Aorta (tissue), 5 donors: ENCODE measurements at regions not wholly inside any gene's neighbourhood (a gene's known extent, or its start where the extent isn't known, plus 50 kb on each side); places are given as distances from the start of the nearest gene placed in this dataset.

Experiments used
- ATAC-seq: fragments of 200-7000 bp; cut with Tn5 transposase; one replicate; pipeline ENCODE4 v1.9.1; 2022; ENCODE audit warnings: moderate library complexity; ENCODE audit not compliant: low FRiP score
- DNase-seq, 2 donors: peaks; one replicate each; pipeline ENCODE4 v3.0.0-alpha.2; 2020
- H3K27ac ChIP-seq, 2 donors: one replicate each; pipeline ENCODE4 v1.5.1; 2013; ENCODE audit warnings: low read length in 2 of 2, mild to moderate bottlenecking in 2 of 2, moderate library complexity in 2 of 2, control low read depth in 1 of 2, inconsistent platforms in 1 of 2, low read depth in 1 of 2
- H3K27me3 ChIP-seq, 2 donors: one replicate each; pipeline ENCODE4 v1.6.1; 2013; ENCODE audit warnings: control low read depth in 1 of 2, low read length in 1 of 2, mild to moderate bottlenecking in 1 of 2, moderate library complexity in 1 of 2; ENCODE audit not compliant: insufficient read depth in 2 of 2, control insufficient read depth in 1 of 2
- H3K36me3 ChIP-seq, 2 donors: one replicate each; pipeline ENCODE4 v1.6.1; 2013; ENCODE audit warnings: control low read depth in 1 of 2, low read length in 1 of 2, mild to moderate bottlenecking in 1 of 2; ENCODE audit not compliant: insufficient read depth in 2 of 2, control insufficient read depth in 1 of 2
- H3K4me1 ChIP-seq, 2 donors: one replicate each; pipeline ENCODE4 v1.6.1; 2013; ENCODE audit warnings: low read length in 2 of 2, control low read depth in 1 of 2, mild to moderate bottlenecking in 1 of 2, moderate library complexity in 1 of 2; ENCODE audit not compliant: insufficient read depth in 2 of 2, control insufficient read depth in 1 of 2
- H3K4me3 ChIP-seq, 2 donors: one replicate each; pipeline ENCODE4 v1.5.1; 2013; ENCODE audit warnings: low read length in 2 of 2, control low read depth in 1 of 2, mild to moderate bottlenecking in 1 of 2
- H3K9me3 ChIP-seq: one replicate; pipeline ENCODE4 v1.6.1; 2013; ENCODE audit warnings: mild to moderate bottlenecking, low read length; ENCODE audit not compliant: control insufficient read depth
- WGBS, 2 donors: extraction: QIAGEN DNeasy Blood & Tissue Kit; methylation state at CpG; one replicate each; pipeline ENCODE4 v1.1.7; 2013; 5-methylcytosine and 5-hydroxymethylcytosine counted together
- intact Hi-C, 2 donors: fragments of 100-400 bp; cut with DNase I; formaldehyde crosslinking; loops; one replicate each; pipeline versions ENCODE4 v1.14.2 to v1.15.0; 2022
- donor health status: healthy with polysubstance abuse.
- donor health status: Bipolar disorder and iron deficiency.
- donor health status: DM: no; HTN: no; CAD: no.
- donor health status: DM: no; HTN: no; CAD: no.
- donor health status: DM: yes; HTN: yes; CAD: no.

- DNase-seq (no peak), ATAC-seq (no peak)
- intact Hi-C loops, result no loop called here
- no peak overlapping the region for H3K4me3 ChIP-seq
- H3K9me3 ChIP-seq, result no peaks in the 10 kb centered on the region
- no peaks in the 10 kb centered on the region for H3K4me1 ChIP-seq
- WGBS, 2 donors, result 63 to 66% methylated on average over 4 of the region's 4 CpGs
- H3K36me3 ChIP-seq, result no peaks in the 10 kb centered on the region
- no peak overlapping the region for H3K27ac ChIP-seq
- H3K27me3 ChIP-seq, result no peaks in the 10 kb centered on the region
Observed at GRCh38 chr4:24476282-24476681, 108.1 kb downstream of the DHX15 start.

- ATAC-seq, result no peak
- Histone ChIP-seq H3K36me3 (no peaks in the 10 kb centered on the region), H3K4me1 (no peaks in the 10 kb centered on the region), H3K27me3 (no peaks in the 10 kb centered on the region), H3K27ac (no peak overlapping the region), H3K4me3 (no peak overlapping the region), H3K9me3 (no peaks in the 10 kb centered on the region)
- DNase-seq, result no peak
- intact Hi-C loops, result no loop called here
- WGBS, 2 donors, result 75 to 76% methylated on average over 3 of the region's 3 CpGs
Observed at GRCh38 chr4:24475756-24476155, 108.6 kb downstream of the DHX15 start.

GRCh38 chr4:24473309-24473721 lies 111.0 kb downstream of the DHX15 start:
- Histone ChIP-seq H3K27me3 (no peaks in the 10 kb centered on the region), H3K36me3 (no peaks in the 10 kb centered on the region), H3K4me3 (peak overlapping the region; percentile 24 to 69), H3K9me3 (no peaks in the 10 kb centered on the region), H3K27ac (no peak overlapping the region), H3K4me1 (no peaks in the 10 kb centered on the region)
- intact Hi-C loops, result no loop called here
- ATAC-seq (no peak), DNase-seq (peak in 1 of 2 donors; percentile 81)
- 0 to 1% methylated on average over 13 of the region's 13 CpGs for WGBS, 2 donors

- intact Hi-C loops, result no loop called here
- DNase-seq (peak; percentile 85 to 94), ATAC-seq (peak; percentile 92)
- WGBS, 2 donors, result 0% methylated on average over 56 to 93 of the region's 93 CpGs
- H3K4me3 ChIP-seq, result peak overlapping the region; percentile 24 to 69
- no peak overlapping the region for H3K27ac ChIP-seq
- H3K4me1 ChIP-seq, result no peaks in the 10 kb centered on the region
- no peaks in the 10 kb centered on the region for H3K36me3 ChIP-seq
- no peaks in the 10 kb centered on the region for H3K27me3 ChIP-seq
- no peaks in the 10 kb centered on the region for H3K9me3 ChIP-seq
Observed at GRCh38 chr4:24472514-24473308, 111.6 kb downstream of the DHX15 start.

GRCh38 chr4:24472161-24472510 lies 112.2 kb downstream of the DHX15 start:
- Histone ChIP-seq H3K9me3 (no peaks in the 10 kb centered on the region), H3K27ac (no peak overlapping the region), H3K36me3 (no peaks in the 10 kb centered on the region), H3K4me1 (no peaks in the 10 kb centered on the region), H3K4me3 (peak overlapping the region in 1 of 2 donors; percentile 24), H3K27me3 (no peaks in the 10 kb centered on the region)
- ATAC-seq (no peak), DNase-seq (no peak)
- intact Hi-C loops, result no loop called here
- WGBS, 2 donors, result 0 to 1% methylated on average over 20 to 21 of the region's 21 CpGs

GRCh38 chr4:24471486-24472160 lies 112.7 kb downstream of the DHX15 start:
- no peak overlapping the region for H3K27ac ChIP-seq
- no peaks in the 10 kb centered on the region for H3K4me1 ChIP-seq
- H3K36me3 ChIP-seq, result no peaks in the 10 kb centered on the region
- ATAC-seq (peak; percentile 23), DNase-seq (peak in 1 of 2 donors; percentile 79)
- peak overlapping the region; percentile 34 to 81 for H3K4me3 ChIP-seq
- no peaks in the 10 kb centered on the region for H3K27me3 ChIP-seq
- no peaks in the 10 kb centered on the region for H3K9me3 ChIP-seq
- WGBS, 2 donors, result 1% methylated on average over 48 to 50 of the region's 50 CpGs
- intact Hi-C loops, result no loop called here

DNA sequence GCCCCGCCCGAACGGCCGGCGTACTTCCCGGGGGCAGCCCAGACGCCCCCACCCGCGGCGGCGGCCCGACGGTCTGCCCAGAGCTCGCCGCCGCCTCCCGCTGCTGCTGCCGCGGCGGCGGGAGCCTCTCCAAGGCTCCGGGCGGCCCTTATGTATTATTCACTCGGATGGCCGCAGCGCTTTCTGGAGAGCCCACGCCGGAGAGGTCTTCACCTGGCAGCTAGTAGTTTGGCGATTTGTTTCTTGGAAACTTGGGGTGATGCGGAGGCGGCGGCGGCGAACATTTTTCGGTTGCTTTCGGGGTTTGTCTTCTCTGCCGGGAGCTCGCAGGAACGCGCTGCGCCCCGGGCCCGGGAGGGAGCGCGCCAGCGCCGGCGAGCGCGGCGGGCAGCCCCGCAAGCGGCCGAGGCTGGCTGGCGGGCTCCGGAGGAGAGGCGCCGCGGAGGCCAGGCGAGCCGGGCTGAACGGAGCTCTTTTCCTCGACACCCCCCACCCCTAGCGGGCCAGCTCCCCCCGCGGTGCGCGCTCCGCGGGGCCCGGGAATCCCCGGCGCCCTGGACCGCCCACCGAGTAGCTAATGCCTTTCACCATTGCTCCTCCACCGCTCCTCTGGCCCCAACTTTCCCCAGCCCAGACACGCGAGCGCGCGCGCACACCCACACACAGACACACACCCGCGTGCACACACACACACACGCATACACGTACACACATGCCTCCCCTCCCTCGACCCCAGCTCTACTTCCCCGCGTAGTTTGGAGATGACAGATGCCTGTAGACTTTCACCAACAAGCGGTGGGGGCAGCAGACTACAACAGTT lies 113.5 kb downstream of the DHX15 start:
- H3K4me1 ChIP-seq, result no peaks in the 10 kb centered on the region
- peak; percentile 52 to 81 for DNase-seq
- WGBS, 2 donors, result 1% methylated on average over 80 to 90 of the region's 90 CpGs

DNA sequence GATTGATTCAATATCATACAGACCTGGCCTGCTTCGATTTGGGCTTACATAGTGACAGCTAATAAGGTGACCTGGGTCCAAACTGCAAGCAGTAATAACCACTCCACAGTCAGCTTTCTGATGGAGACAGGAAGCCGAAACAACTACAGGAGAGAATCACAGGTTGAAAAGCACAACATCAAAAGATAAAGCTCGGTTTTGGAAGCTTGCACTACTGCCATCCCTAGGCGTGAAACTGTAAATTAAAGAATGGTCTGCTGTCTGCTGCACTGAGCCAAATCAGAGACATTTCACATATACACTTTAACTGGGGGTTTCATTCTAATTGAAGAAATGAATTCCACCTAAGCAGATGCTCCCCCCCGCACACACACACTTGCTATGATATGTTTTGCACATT lies 116.3 kb downstream of the DHX15 start:
- no peak overlapping the region for H3K27ac ChIP-seq
- H3K4me3 ChIP-seq, result no peak overlapping the region
- no peaks in the 10 kb centered on the region for H3K9me3 ChIP-seq
- intact Hi-C loops, result no loop called here
- 95 to 97% methylated on average over 5 of the region's 5 CpGs for WGBS, 2 donors
- H3K27me3 ChIP-seq, result no peaks in the 10 kb centered on the region
- ATAC-seq (no peak), DNase-seq (no peak)
- H3K4me1 ChIP-seq, result no peaks in the 10 kb centered on the region
- no peaks in the 10 kb centered on the region for H3K36me3 ChIP-seq

More for the DNA sequence above, 113.5 kb downstream of the DHX15 start:
- H3K4me3 ChIP-seq, result peak overlapping the region; percentile 34 to 81
- H3K27ac ChIP-seq, result no peak overlapping the region
- intact Hi-C loops, result no loop called here
- no peaks in the 10 kb centered on the region for H3K36me3 ChIP-seq
- ATAC-seq, result peak; percentile 15
- H3K27me3 ChIP-seq, result no peaks in the 10 kb centered on the region
- H3K9me3 ChIP-seq, result no peaks in the 10 kb centered on the region
